Renal cortex interstitium (tissue), 11 donors: ENCODE measurements at regions not wholly inside any gene's neighbourhood (a gene's known extent, or its start where the extent isn't known, plus 50 kb on each side); places are given as distances from the start of the nearest gene placed in this dataset.
"Not testable (repeated sequence)": the region's sequence is repeated elsewhere in the genome, so short reads cannot be mapped to it uniquely, and the experiment has no call there.

ENCODE experiments used
- DNase-seq, 11 donors: peaks; one replicate each; pipeline ENCODE4 v3.0.0-alpha.2; 2013; ENCODE audit warnings: low read depth in 9 of 11, low spot score in 4 of 11; ENCODE audit errors: extremely low read depth in 1 of 11

DNA sequence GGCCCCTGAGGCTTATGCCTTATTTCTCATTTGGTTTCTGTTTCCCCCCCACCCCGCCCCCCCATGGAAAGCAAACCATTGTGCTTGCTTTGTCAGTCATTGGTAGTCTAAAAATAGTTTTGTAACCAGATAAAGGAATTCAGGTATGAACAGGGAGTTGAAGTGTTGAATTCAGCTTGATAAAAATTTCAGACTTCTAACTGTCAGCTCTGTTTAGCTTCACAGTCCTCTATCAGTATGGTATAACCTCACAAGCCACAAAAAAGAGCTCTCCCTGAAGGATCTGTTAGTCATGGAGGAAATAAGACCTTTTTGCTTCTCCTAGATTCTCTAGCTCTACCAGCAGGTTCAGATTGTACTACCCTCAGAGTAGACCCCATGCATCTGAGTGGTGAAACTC is 378.1 kb downstream of the TMEM38B start:
- DNase-seq, result no peak

DNA sequence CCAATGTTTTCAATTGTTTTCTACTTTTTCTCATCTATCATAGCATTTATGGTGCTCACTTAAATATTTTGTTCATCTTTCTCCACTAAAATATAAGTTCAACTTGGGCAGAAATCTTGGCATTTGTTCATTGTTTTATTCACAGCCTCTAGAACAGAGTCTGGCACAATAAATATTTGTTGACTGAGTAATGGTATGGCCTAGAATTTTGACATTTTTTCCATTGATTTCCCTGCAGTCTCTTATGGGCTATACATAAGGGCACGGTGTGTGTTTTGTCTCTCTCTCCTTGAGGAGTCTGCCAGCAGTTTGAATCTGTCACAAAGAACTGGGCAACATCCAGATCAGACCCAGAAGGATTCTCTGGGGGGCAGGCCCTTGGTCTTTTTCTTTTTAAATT is 379.7 kb downstream of the TMEM38B start:
- DNase-seq, result no peak

DNA sequence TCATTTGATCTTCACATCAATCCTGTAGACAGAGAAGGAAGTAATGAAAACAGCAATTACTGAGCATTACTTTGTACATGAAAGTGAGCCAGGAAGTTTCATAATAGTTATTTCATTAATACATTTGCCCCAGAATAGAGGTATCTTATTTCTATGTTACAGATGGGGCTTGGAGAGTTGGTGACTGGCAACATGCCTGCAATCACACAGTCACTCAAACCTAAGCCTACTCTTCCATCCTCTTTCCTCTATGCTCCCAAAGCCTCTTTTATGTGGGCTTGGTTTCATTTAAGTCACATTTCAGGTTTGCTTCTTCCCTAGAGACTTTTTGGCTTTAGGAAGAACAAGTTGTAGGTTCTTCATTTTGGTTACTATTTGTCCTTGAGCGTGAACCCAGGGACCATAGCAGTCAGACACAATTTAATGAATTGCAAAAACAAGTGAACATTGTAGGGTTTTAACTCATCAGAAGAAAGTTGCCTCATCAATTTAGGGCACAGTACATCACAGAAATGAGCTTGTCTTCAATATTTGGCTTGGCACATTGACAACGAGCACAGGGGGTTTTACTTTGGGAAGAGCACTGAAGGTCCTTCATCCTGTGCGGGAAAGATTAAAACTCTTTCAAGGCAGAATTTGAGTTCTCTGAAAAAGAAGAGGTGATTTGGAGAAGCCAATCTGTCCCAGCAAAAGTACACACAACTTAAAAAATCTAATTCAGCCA is 381.1 kb downstream of the TMEM38B start:
- no peak for DNase-seq

DNA sequence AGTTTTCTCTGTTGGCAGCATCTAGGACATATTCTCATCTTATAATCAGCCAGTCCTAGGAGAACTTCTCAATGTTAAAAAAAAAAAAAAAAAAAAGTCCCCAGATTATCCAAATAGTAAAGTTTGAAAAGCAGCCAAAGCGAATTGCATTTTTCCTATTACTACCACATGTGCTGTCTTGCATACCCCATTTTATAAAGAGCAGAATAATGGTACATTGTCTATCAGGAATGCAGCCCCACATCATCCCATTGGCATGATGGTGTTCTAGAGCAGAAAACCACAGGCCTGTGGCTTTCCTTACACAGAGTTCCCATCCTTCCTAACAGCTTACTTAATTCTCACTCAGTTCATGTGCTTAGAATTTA is 381.6 kb downstream of the TMEM38B start:
- DNase-seq, result no peak

DNA sequence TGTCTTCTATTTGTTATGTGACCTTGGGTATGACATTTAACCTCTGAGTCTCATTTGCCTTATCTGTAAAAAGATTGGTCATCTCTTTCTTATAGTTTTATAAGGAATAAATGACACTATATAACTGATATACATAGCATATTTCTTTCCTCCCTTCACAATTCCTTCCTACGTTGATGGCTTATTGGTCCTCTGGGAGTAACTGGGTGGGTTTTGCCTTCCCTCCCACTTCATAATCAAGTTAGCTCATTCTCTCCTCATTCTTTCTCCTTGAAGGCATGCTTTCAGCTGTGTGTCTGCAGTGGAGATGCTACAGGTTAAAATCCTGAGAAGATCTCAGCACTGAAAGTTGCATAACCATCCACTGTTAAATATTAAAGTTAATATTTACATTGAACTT is 382.4 kb downstream of the TMEM38B start:
- no peak for DNase-seq

DNA sequence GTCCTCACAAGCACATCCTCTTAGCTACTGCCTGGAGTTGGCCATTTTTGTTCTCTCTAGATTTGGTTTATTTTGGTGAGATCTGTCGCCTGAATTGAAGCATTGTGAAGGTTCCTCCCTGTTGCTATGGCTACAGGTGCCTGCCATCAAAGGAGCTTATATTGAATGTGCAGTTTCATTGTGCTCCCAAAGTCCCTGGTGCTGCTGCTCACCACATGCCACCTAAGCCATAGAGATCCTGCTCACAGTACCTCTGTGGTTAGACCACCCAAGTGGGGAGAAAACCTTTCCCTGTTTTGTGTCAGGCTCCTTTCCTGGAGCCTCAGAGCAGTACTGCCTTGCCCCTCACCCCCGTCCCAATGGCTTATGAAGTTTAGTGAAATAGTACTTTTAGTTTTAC is 383.4 kb downstream of the TMEM38B start:
- DNase-seq, result no peak

DNA sequence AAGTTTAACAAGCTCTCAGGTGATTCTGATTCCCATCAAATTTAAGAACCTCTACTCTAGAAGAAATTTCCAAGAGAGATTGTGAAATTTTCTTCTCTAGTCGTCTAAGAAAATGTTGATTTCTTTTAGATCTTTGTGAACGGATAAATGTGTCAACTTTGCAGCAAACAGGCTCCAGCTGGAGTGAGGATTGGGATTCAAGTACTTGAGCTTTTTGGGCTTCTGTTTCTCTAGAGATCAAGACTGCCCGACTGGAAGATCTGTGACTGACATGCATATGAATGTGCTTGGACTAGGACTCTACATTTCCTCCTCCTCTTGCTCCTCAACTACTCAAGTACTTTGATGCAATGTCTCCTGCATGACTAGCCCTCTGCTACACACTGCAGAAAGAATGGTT is 388.3 kb downstream of the TMEM38B start:
- peak in 5 of 11 donors; percentile 18 to 34 (median 20) for DNase-seq

DNA sequence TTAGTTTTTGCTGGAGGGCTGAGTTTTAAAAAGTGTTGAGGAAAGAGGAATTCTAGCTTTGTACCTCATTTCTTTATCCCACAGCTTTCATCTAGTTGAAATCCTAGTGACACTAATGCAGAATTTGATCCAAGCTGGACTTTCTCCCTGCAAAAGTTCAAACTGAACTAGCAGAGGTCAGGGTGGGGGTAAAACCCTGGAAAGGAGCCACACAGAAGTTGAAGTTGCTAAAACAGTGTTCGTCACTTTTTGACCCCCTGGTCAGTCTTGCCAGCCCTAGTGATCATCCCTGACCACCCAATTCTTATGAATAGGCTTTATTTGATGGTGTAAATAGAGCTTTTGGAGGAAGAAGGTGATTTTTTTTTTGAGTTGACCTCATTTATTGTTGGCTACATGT is 390.4 kb downstream of the TMEM38B start:
- no peak for DNase-seq

DNA sequence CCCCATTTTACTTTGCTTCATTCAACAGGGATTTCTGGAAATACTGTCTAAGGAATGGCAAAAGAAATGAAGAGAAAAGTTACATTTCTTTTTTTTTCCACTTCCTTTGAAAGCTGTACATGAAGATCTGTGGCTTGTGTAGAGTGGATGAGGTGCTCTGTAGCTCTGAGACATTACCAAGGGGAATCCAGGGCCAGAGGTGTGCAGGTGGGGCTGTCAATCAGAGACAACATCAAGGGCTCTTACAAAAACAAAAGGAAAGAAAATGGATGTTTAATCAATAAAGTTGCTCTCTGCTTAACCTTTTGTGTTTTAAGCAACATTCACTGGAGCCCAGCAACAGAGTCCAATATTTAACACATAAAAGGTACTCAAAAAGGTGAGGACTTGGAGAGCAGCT is 391.1 kb downstream of the TMEM38B start:
- no peak for DNase-seq

DNA sequence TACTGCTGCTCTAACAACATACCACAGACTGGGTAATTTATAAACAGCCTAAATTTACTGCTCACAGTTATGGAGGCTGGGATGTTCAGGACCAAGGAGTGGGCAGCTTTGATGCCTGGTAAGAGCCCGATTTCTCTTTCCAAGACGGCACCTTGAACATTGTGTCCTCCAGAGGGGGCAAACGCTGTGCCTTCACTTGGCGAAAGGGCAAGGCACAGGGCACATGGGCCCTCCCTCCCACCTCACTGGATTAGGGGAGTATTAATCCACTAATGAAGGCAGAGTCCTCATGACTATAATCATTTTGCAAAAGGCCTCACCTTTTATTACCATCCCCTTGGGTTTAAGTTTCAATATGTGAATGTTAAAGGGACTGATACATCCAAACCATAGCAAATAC is 397.7 kb downstream of the TMEM38B start:
- DNase-seq, result no peak

DNA sequence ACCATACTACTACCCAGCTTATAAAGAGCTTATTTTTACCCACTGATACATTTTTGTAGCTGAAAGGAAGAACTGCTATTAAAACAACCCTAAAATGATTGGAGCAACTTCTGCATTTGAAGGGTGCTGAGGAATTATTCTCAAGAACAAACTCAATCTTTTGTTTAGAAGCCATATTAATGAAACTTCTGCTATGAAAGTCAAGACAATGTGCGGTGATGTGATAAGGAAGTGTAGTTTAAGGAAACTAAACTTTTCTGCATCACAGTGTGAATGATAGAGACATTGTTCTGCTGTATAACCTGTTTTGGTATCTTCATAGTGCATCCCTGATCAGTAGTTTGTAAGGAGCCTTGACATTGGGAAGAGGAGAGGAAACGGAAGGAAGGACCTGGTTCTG is 408.5 kb downstream of the TMEM38B start:
- DNase-seq, result no peak

DNA sequence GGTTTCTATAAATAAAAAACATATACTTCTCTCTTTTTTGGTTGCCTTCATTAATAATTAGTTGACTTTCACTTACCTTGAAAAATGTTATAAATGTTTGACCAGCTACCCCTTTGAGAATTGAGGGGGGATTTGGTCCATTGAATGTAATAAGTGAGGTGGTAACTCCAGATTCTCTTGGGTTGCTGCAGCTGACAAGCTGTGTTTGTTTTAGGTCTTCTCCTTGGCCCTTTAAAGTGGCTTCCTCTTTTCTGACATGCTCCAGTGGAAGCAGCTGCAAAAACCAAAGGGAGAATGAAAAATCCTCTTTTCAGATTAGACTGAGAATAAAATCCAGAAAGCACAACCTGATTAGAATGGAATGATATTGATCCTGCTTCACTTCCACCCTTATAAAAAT is 410.5 kb downstream of the TMEM38B start:
- DNase-seq, result no peak

DNA sequence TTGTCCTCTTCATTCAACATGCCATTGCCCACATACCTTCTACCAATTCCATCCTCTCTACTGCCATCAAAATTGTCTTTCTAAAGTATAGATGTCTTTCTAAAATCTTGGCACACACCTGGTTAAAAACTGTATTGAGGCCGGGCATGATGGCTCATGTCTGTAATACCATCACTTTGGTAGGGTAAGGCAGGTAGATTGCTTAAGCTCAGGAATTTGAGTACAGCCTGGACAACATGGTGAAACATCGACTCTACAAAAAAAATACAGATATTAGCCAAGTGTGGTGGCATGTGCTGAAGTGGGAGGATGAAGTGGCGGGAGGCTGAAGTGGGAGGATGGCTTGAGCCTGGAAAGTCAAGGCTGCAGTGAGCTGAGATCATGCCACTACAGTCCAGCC is 412.1 kb downstream of the TMEM38B start:
- no peak for DNase-seq

DNA sequence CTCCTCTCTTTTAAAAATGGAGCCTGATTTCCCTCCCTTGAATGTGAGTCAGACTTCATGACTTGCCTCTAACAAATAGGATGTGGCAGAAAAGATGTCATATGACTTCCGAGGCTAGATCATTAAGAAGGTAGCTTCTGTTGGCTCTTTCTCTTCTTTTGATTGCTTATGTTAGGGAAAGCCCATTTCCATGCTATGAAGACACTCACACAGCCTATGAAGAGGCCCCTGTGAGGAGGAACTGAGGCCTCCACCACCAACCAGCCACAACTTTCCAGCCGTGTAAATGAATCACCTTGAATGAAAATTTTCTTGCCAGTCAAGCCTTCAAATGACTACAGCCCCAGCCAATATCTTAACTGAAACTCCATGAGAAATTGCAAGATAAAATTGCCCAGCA is 413.4 kb downstream of the TMEM38B start:
- no peak for DNase-seq

DNA sequence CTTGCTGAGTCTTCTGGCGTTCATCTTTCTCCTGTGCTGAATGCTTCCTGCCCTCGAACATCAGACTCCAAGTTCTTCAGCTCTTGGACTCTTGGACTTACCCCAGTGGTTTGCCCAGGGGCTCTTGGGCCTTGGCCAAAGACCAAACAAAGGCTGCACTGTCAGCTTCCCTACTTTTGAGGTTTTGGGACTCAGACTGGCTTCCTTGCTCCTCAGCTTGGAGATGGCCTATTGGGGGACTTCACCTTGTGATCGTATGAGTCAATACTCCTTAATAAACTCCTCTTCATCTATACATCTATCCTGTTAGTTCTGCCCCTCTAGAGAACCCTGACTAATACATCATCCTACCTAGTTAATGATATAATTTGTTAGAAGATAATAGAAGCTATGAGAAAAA is 415.4 kb downstream of the TMEM38B start:
- DNase-seq, result not testable (repeated sequence)

DNA sequence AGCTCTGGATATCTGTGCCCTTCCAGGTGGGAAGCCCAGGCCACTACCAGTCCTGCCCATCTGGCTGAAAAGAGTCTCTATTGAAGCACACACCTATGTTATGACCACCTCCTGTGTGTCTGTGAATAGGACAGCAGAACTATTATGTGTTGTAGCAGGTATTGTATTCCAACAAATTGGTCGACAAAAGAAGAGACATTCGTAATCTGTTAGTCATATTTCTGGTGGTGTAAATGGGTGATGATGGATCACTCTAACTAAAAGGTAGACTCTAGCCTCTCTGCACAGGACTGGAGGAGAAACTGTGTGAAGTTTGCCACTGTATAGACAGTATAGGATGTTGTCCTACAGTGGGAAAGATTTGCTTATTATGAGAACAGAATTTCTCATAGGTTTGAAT is 416.1 kb downstream of the TMEM38B start:
- DNase-seq, result no peak

DNA sequence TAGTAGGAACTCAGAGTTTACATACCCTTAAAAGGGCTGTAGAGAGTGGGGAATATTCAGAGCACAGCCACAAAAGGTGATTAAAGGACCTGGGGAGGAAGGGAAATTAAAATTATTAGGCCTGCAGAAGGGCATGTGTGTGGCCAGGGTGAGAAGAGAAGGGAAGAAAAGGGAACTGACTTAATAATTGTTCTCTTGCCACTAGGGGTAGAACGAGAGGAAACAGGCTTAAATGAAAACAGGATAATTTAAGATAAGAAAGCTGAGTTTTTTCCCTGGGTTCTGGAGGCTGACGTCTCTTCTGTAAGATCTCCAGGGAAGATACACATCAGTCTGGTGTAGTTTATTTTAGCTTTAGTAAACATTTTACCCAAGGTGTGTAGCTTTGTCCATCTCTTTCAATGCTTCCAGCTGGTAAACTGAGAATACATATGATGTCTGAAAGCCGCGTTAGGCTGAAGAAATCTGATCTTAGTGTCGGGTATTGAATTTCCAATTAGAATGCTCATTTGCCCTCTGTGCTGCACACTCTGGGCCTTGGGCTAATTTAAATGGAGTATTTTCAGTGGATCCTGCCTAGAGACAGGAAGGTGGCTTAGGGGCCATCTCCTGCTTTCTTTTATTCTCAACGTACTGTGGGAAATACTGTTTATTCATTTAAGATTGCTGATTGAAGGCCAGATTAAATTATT is 416.8 kb downstream of the TMEM38B start:
- peak in 8 of 11 donors; percentile 5 to 28 (median 15) for DNase-seq

DNA sequence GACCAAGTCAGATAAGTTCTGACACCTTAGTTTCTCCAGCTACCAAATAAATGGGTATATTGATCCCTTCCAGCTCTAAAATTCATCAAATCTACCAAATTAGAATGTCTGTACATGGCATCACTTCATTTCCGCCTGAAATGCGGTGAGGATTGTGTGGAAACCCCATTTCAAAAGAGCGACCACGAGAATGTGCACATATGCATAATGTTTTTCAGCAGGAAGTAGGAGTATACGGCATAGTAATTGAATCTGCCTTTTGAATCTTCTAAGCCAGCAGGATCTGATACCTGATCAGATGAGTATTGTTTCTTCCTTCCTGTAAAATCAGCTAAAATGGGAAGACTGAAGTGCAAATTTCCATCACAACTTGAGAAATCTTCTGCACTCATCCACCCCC is 418.6 kb downstream of the TMEM38B start:
- DNase-seq, result no peak

DNA sequence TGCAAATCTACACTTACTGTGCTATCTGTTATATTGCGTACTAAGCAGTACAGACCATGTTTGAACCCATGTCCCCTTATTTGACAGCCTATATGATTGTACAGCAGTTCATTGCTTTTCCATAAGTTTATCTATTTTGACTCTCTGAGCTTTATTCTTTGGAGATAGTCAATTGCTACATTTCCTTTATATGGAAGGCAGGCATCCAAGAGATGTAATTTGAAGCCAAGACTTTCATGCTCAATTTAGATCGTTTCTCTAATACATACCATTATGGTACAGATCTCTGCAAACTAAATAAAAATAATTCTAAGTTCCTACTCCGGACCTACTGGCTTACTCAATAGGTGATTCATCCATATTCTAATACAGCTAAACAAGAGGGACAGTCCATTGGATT is 424.8 kb downstream of the TMEM38B start:
- DNase-seq, result no peak

DNA sequence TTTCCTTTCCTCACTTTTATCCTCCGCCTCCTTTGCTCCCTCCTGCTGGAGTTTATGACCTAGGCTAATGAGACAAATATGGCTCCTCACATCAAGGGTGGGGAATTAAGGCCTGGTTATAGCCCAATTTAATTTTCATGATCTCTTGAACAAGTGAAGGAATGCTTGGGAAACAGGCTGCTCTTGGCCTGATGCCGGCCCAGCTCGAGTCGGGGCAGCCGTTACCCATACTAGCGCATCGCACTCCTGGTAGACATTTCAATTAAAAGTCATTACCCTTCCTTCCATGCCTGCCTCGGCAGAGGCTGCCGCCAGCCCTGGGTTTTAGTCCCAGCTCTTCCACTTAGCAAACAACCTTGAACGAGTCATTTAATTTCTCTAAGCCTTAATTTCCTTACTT is 425.7 kb downstream of the TMEM38B start:
- no peak for DNase-seq

DNA sequence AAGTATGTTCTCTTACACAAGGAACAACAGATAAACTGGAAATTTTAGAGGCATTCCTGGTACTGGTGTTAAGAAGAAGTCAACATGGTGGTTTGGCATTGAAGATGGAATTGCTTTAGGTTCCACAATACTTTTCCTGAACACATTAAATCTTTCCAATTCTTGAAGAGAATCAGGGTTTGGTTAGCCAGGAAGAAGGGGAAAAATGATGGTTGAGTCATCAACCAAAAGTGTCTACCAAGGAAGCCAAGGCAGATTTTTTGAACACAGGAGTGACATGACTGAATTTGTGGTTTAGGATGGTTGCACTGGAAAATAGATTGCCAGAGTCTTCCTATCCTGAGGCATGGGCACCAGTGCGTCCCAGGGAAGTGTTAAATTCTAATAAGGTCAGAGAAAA is 433.4 kb downstream of the TMEM38B start:
- DNase-seq, result no peak
